Astrocyte (in vitro differentiated cells and primary cell): ENCODE measurements at regions not wholly inside any gene's neighbourhood (a gene's known extent, or its start where the extent isn't known, plus 50 kb on each side); places are given as distances from the start of the nearest gene placed in this dataset.

Experiments used
- DNase-seq: peaks from one replicate; pipeline ENCODE4 v3.0.0-alpha.2; 2010; ENCODE audit warnings: low read depth
- FAIRE-seq: peaks from 2 replicates; lab custom pipeline; 2011; peaks lifted over from hg19 to GRCh38; lab: Jason Lieb, UNC
- H2AFZ ChIP-seq: 2 replicates; pipeline ENCODE4 v1.6.0; 2012; ENCODE audit warnings: low read depth, low read length, inconsistent platforms
- H3K27ac ChIP-seq: 2 replicates; pipeline ENCODE4 v1.5.1; 2011; ENCODE audit warnings: low read depth, low read length, inconsistent platforms
- H3K27me3 ChIP-seq: 2 replicates; pipeline ENCODE4 v1.6.0; 2011; ENCODE audit warnings: low read length, inconsistent platforms; ENCODE audit not compliant: insufficient read depth
- H3K36me3 ChIP-seq: 2 replicates; pipeline ENCODE4 v1.5.1; 2011; ENCODE audit warnings: low read length, inconsistent platforms; ENCODE audit not compliant: insufficient read depth
- H3K4me1 ChIP-seq: 2 replicates; pipeline ENCODE4 v1.5.1; 2011; ENCODE audit warnings: low read length, inconsistent platforms; ENCODE audit not compliant: insufficient read depth
- H3K4me2 ChIP-seq: 2 replicates; pipeline ENCODE4 v1.6.0; 2012; ENCODE audit warnings: low read length, inconsistent platforms
- H3K4me3 ChIP-seq: 2 replicates; pipeline ENCODE4 v1.5.1; 2011; ENCODE audit warnings: low read depth, mild to moderate bottlenecking, low read length, inconsistent platforms; ENCODE audit not compliant: insufficient read depth
- H3K79me2 ChIP-seq: 2 replicates; pipeline ENCODE4 v1.6.0; 2012; ENCODE audit warnings: mild to moderate bottlenecking, low read length, inconsistent platforms; ENCODE audit not compliant: insufficient read depth
- H3K9ac ChIP-seq: 2 replicates; pipeline ENCODE4 v1.6.0; 2012; ENCODE audit warnings: mild to moderate bottlenecking, low read length, inconsistent platforms
- H3K9me3 ChIP-seq: 2 replicates; pipeline ENCODE4 v1.5.1; 2012; ENCODE audit warnings: low read depth, mild to moderate bottlenecking, low read length, inconsistent platforms; ENCODE audit not compliant: insufficient read depth
- H4K20me1 ChIP-seq: 2 replicates; pipeline ENCODE4 v1.6.0; 2012; ENCODE audit warnings: low read length, inconsistent platforms; ENCODE audit not compliant: insufficient read depth
- H3K27ac Mint-ChIP-seq: one replicate; pipeline ENCODE4 v1.8.0; 2021; ENCODE audit warnings: mild to moderate bottlenecking, mixed read lengths; ENCODE audit not compliant: unreplicated experiment
- H3K27me3 Mint-ChIP-seq: one replicate; pipeline ENCODE4 v1.8.0; 2021; ENCODE audit warnings: low read depth, mixed read lengths; ENCODE audit not compliant: unreplicated experiment
- H3K36me3 Mint-ChIP-seq: one replicate; pipeline ENCODE4 v1.8.0; 2021; ENCODE audit warnings: low read depth, mixed read lengths; ENCODE audit not compliant: unreplicated experiment
- H3K4me1 Mint-ChIP-seq: one replicate; pipeline ENCODE4 v1.8.0; 2021; ENCODE audit warnings: low read depth, mixed read lengths; ENCODE audit not compliant: unreplicated experiment
- H3K4me3 Mint-ChIP-seq: one replicate; pipeline ENCODE4 v1.8.0; 2021; ENCODE audit warnings: mild to moderate bottlenecking, moderate library complexity, mixed read lengths; ENCODE audit not compliant: unreplicated experiment
- H3K9me3 Mint-ChIP-seq: one replicate; pipeline ENCODE4 v1.8.0; 2021; ENCODE audit warnings: mild to moderate bottlenecking, mixed read lengths; ENCODE audit not compliant: unreplicated experiment
- CTCF ChIP-seq: IDR thresholded peaks from 2 replicates; pipeline ENCODE4 v1.5.1; 2011; ENCODE audit warnings: low read depth, mild to moderate bottlenecking, inconsistent platforms, low read length, moderate library complexity; ENCODE audit not compliant: insufficient read depth
- EZH2 ChIP-seq: IDR thresholded peaks from 2 replicates; pipeline ENCODE4 v1.6.1; 2012; ENCODE audit warnings: mild to moderate bottlenecking, low read length, inconsistent platforms; ENCODE audit not compliant: insufficient read depth

DNA sequence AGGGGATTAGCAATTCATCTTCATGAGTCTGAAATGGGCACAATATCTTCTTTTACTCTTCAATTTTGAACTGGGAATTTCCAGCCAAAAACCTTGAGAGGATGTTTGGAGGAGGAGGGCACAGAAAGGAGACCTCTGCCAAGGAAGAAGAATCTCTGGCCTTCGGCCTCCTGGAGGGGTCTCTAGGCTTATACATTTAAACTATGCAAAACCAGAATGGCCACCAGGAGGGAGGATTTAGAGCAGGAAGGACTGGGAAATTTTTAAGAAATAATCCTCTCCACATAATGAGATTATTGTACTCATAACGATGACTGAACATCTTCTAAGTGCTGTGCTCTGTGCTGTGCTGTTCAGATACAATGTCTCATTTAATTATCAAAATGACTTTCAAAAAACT, 325.9 kb downstream of the NDFIP2 start:
- Histone ChIP-seq H4K20me1 (no peaks in the 10 kb centered on the region), H3K4me3 (no peak overlapping the region), H3K27ac (no peak overlapping the region), H3K36me3 (no peaks in the 10 kb centered on the region), H3K9ac (no peak overlapping the region), H2AFZ (no peak overlapping the region), H3K4me1 (peaks cover 9% of the 10 kb centered on the region), H3K9me3 (peaks cover 3% of the 10 kb centered on the region), H3K79me2 (no peaks in the 10 kb centered on the region), H3K4me2 (no peak overlapping the region), H3K27me3 (no peaks in the 10 kb centered on the region)
- no peak overlapping the region for H3K4me3 Mint-ChIP-seq
- DNase-seq: no peak
- peaks cover 24% of the 10 kb centered on the region for H3K4me1 Mint-ChIP-seq
- peaks cover 4% of the 10 kb centered on the region for H3K9me3 Mint-ChIP-seq
- no peaks in the 10 kb centered on the region for H3K27me3 Mint-ChIP-seq
- FAIRE-seq: no peak
- no peak overlapping the region for H3K27ac Mint-ChIP-seq
- no peak for TF ChIP-seq EZH2
- TF ChIP-seq CTCF: no peak
- H3K36me3 Mint-ChIP-seq: no peaks in the 10 kb centered on the region

DNA sequence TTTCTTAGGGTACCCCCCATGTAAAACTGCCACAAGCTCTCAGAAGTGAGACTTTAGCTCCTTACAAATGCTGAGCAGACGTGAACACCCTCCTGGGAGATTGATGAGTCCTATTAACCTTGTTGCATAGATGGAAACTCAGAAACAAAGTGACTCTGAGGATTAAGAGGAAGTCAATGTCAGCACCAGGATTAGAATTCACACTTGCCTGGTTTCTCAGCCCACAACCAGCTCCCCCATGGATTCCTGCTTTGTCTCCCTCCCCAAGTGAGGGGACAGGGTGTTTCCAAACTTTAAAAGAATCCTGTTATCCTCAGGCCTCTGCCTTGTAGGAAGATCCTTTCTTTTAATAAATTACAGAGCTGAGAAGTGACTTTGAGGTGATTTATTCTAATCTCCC, 324.4 kb downstream of the NDFIP2 start:
- H3K36me3 ChIP-seq: no peaks in the 10 kb centered on the region
- no peak overlapping the region for H3K4me3 ChIP-seq
- no peak overlapping the region for H3K9ac ChIP-seq
- Mint-ChIP-seq H3K4me3 (no peak overlapping the region), H3K36me3 (no peaks in the 10 kb centered on the region), H3K4me1 (peaks cover 12% of the 10 kb centered on the region), H3K27me3 (no peaks in the 10 kb centered on the region), H3K27ac (no peak overlapping the region), H3K9me3 (peaks cover 4% of the 10 kb centered on the region)
- H3K9me3 ChIP-seq: peaks cover 3% of the 10 kb centered on the region
- H2AFZ ChIP-seq: no peak overlapping the region
- H3K79me2 ChIP-seq: no peaks in the 10 kb centered on the region
- H3K4me2 ChIP-seq: no peak overlapping the region
- no peaks in the 10 kb centered on the region for H3K27me3 ChIP-seq
- H3K27ac ChIP-seq: no peak overlapping the region
- TF ChIP-seq CTCF (no peak), EZH2 (no peak)
- no peaks in the 10 kb centered on the region for H4K20me1 ChIP-seq
- no peak for DNase-seq
- FAIRE-seq: no peak
- peaks cover 2% of the 10 kb centered on the region for H3K4me1 ChIP-seq

DNA sequence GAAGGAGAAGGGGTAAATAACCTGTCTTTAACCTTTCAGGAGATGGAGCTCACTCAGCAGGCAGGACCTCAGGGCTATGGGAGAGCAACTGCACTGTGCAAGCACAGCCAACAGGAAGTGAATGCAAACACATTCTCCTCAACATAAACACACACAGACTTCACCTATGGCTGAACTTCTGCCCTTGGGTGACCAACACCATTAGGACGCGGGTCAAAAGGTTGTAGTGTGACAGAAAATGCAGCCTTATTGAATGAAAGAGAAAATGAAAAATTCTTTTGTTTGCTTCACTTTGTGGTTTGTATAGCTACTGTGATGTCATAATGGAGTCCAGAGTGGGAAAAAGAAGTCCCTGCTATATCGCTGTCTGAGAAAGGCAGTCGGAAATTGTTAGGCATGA, 323.0 kb downstream of the NDFIP2 start:
- Histone ChIP-seq H3K9ac (no peak overlapping the region), H3K4me1 (no peaks in the 10 kb centered on the region), H3K4me3 (no peak overlapping the region), H3K27me3 (no peaks in the 10 kb centered on the region), H3K27ac (no peak overlapping the region), H3K9me3 (peaks cover 3% of the 10 kb centered on the region), H3K79me2 (no peaks in the 10 kb centered on the region), H2AFZ (no peak overlapping the region), H3K36me3 (no peaks in the 10 kb centered on the region), H3K4me2 (no peak overlapping the region), H4K20me1 (no peaks in the 10 kb centered on the region)
- Mint-ChIP-seq H3K27ac (no peak overlapping the region), H3K36me3 (no peaks in the 10 kb centered on the region), H3K27me3 (no peaks in the 10 kb centered on the region), H3K4me1 (peaks cover 9% of the 10 kb centered on the region), H3K4me3 (no peak overlapping the region), H3K9me3 (peaks cover 2% of the 10 kb centered on the region)
- DNase-seq (no peak), FAIRE-seq (no peak)
- TF ChIP-seq EZH2 (no peak), CTCF (no peak)
